HG03025 (cell line): ENCODE measurements at regions not wholly inside any gene's neighbourhood (a gene's known extent, or its start where the extent isn't known, plus 50 kb on each side); places are given as distances from the start of the nearest gene placed in this dataset.

Experiments
- ATAC-seq: cut with Tn5 transposase; IDR thresholded peaks from one replicate; pipeline ENCODE4 v1.9.1; 2021; ENCODE audit warnings: mild to moderate bottlenecking, moderate library complexity; ENCODE audit not compliant: unreplicated experiment, low FRiP score

GRCh38 chr7:109109558-109109957, 539.9 kb downstream of the DNAJB9 start:
- no peak for ATAC-seq

GRCh38 chr7:109111086-109111485, 541.4 kb downstream of the DNAJB9 start:
- ATAC-seq = no peak

- no peak for ATAC-seq
Observed at GRCh38 chr7:109121599-109122300, 552.1 kb downstream of the DNAJB9 start.

GRCh38 chr7:109125001-109125400, 555.3 kb downstream of the DNAJB9 start:
- ATAC-seq = no peak

- no peak for ATAC-seq
Observed at GRCh38 chr7:109126404-109127050, 556.9 kb downstream of the DNAJB9 start.

GRCh38 chr7:109127145-109127544, 557.5 kb downstream of the DNAJB9 start:
- ATAC-seq = no peak

- no peak for ATAC-seq
Observed at GRCh38 chr7:109131141-109131540, 561.5 kb downstream of the DNAJB9 start.

GRCh38 chr7:109136893-109137292, 567.2 kb downstream of the DNAJB9 start:
- ATAC-seq = no peak

- ATAC-seq = no peak
Observed at GRCh38 chr7:109154748-109155147, 585.1 kb downstream of the DNAJB9 start.

GRCh38 chr7:109158246-109158645, 588.6 kb downstream of the DNAJB9 start:
- ATAC-seq = no peak

DNA sequence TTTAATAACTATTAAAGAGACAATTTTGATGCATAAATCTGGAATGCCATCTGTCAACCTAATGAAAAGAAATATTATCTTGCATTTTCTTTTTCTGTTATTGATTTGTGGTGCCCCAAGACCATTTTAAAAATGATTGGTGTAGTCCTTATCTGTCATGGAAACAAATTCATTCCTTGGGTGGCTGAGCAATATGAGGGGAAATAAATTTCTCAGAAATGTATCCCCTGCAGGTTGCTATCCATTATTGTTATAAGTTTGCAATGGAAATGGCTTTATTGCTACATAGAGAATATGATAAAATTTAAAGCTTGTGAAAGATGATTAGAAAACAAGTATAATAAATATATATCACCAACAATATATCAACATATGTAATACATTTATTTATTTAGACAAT, 607.0 kb downstream of the DNAJB9 start:
- ATAC-seq = no peak

DNA sequence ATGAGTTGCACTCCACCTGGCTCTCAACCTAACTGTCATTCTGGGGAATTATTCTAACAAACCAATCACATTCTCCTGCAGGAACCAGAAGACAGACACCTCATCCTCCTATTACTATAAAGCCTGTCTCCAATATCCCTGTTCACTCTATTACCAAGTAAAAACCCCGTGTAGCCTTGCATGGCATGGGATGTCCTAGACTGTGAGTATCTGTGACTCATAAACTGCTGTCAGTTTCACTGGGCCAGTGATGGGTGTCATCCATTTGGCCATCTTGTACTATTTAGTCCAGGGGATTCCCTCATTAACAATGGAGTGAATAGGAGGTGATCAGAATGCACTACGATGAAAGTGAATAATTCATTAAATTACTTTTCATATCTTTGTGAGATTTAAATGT, 608.7 kb downstream of the DNAJB9 start:
- no peak for ATAC-seq

DNA sequence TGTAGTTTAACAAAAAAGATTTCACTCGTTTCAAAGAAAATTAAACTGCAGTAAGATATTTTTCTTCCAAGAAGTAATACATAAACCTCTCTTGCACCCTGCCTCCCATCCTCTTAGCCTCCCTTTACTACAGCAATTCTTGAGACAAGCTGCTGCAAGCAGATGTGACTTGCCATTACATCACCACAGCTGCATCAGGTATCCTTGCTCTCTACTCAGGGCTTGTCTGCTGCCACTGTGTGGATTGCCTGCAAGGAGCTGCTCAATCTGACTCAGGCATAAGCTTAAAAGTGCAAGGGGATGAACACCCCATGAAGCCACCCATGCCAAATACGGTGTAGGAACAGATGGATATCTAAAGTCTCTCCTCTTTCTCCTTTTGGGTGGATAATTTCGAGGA, 609.9 kb downstream of the DNAJB9 start:
- no peak for ATAC-seq

- no peak for ATAC-seq
Observed at GRCh38 chr7:109190766-109191398, 621.2 kb downstream of the DNAJB9 start.

DNA sequence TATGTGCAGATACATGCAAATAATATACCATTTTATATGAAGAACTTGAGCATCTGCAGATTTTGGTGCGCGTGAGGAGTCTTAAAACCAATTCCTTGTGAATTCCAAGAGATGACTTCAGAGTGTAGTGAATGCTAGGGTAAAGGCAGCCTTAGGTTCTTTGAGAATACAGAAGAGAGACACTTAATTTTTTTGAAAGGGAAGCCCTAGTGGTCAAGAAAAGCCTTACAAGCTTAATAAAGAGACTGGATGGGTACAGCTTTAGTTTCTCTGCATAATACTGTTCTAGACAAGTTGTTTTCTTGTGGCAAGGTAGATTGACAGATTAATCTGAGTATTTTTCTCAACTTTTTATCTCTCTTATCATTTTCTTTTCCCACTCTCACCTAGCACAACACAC, 636.5 kb downstream of the DNAJB9 start:
- no peak for ATAC-seq

GRCh38 chr7:109213081-109213480, 643.4 kb downstream of the DNAJB9 start:
- no peak for ATAC-seq

GRCh38 chr7:109215341-109215740, 645.7 kb downstream of the DNAJB9 start:
- ATAC-seq = no peak

- no peak for ATAC-seq
Observed at GRCh38 chr7:109224100-109224499, 654.4 kb downstream of the DNAJB9 start.

DNA sequence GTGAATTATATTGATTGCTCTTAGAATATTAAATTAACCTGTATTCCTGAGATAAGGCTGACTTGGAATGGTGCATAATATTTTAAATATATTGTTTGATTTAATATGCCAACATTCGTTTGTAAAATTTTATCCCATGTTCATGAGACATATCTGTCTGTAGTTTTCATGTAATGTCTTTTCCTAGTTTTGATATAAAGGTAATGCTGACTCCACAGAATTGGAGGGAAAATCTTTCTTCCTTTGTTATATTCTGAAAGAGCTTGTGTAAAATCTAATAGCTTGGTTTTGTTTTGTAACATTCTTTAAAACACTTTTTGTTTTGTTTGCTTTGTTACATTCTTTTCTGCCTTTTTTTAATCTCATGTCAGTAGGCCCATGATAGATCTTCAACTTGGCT, 657.0 kb downstream of the DNAJB9 start:
- ATAC-seq = no peak

DNA sequence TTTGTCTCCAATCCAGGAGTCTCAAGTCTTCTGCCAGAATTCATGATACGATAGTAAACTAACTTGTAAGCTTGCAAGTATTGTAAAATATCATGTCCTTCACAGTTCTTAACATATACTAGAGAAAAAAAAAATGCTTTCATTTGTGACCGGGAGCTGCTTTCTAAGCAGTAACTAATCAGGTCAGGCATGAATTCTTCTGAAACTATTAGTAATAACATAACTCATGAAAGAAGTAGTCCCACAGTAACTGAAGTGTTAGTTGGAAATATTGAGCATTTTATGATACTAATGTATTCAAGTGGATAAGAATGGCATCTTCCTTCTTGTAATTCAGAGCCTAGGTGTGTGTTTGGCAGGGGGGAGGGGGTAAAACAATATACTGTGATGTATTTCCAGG, 665.6 kb downstream of the DNAJB9 start:
- no peak for ATAC-seq

GRCh38 chr7:109246330-109247077, 676.8 kb downstream of the DNAJB9 start:
- ATAC-seq = no peak
